MM.1S (cell line): ENCODE measurements at regions not wholly inside any gene's neighbourhood (a gene's known extent, or its start where the extent isn't known, plus 50 kb on each side); places are given as distances from the start of the nearest gene placed in this dataset.

Source experiments
- DNase-seq: peaks from one replicate; pipeline ENCODE4 v3.0.0-alpha.2; 2015
- H2AFZ ChIP-seq: fragments of 300-600 bp; sonication (generic); 2 replicates; pipeline ENCODE4 v1.6.0; 2016; ENCODE audit warnings: antibody characterized with exemption, low read length
- H3F3A ChIP-seq: fragments of 300-600 bp; sonication (generic); 2 replicates; pipeline ENCODE4 v1.6.1; 2016; ENCODE audit warnings: mild to moderate bottlenecking, antibody characterized with exemption, low read length, moderate library complexity, mixed read lengths; ENCODE audit not compliant: insufficient read depth
- H3K27ac ChIP-seq: fragments of 300-600 bp; sonication (generic); 2 replicates; pipeline ENCODE4 v1.5.1; 2016; ENCODE audit warnings: mild to moderate bottlenecking, low read length
- H3K27me3 ChIP-seq: fragments of 300-600 bp; sonication (generic); replicated peaks from 2 replicates; pipeline ENCODE4 v1.6.0; 2016; ENCODE audit warnings: low read length; ENCODE audit not compliant: insufficient read depth
- H3K36me3 ChIP-seq: fragments of 300-600 bp; sonication (generic); replicated peaks from 2 replicates; pipeline ENCODE4 v1.6.1; 2016; ENCODE audit warnings: mild to moderate bottlenecking, low read length, mixed read lengths; ENCODE audit not compliant: insufficient read depth
- H3K4me1 ChIP-seq: fragments of 300-600 bp; sonication (generic); 2 replicates; pipeline ENCODE4 v1.6.1; 2016; ENCODE audit warnings: low read length, mixed read lengths
- H3K4me2 ChIP-seq: fragments of 300-600 bp; sonication (generic); 2 replicates; pipeline ENCODE4 v1.6.0; 2016; ENCODE audit warnings: low read depth, low read length
- H3K4me3 ChIP-seq: fragments of 300-600 bp; sonication (generic); 2 replicates; pipeline ENCODE4 v1.5.1; 2016; ENCODE audit warnings: low read length, mixed read lengths
- H3K79me2 ChIP-seq: fragments of 300-600 bp; sonication (generic); 2 replicates; pipeline ENCODE4 v1.6.1; 2016; ENCODE audit warnings: mixed run types, low read length, mixed read lengths
- H3K9ac ChIP-seq: fragments of 300-600 bp; sonication (generic); 2 replicates; pipeline ENCODE4 v1.6.1; 2016; ENCODE audit warnings: low read length, mixed read lengths
- H3K9me2 ChIP-seq: fragments of 300-600 bp; sonication (generic); replicated peaks from 2 replicates; pipeline ENCODE4 v1.6.1; 2016; ENCODE audit warnings: mild to moderate bottlenecking, low read length, mixed read lengths; ENCODE audit not compliant: insufficient read depth
- H3K9me3 ChIP-seq: fragments of 300-600 bp; sonication (generic); replicated peaks from 2 replicates; pipeline ENCODE4 v1.6.1; 2016; ENCODE audit warnings: mild to moderate bottlenecking, low read length, mixed read lengths; ENCODE audit not compliant: insufficient read depth
- H4K20me1 ChIP-seq: fragments of 300-600 bp; sonication (generic); 2 replicates; pipeline ENCODE4 v1.6.1; 2016; ENCODE audit warnings: mild to moderate bottlenecking, low read length, moderate library complexity, mixed read lengths; ENCODE audit not compliant: insufficient read depth
- EZH2 ChIP-seq: fragments of 300-600 bp; sonication (generic); optimal IDR thresholded peaks from 2 replicates; pipeline ENCODE3; 2017; ENCODE audit warnings: low read depth, mild to moderate bottlenecking, antibody characterized with exemption, low read length, mixed read lengths
- EZH2phosphoT487 ChIP-seq: fragments of 300-600 bp; sonication (generic); IDR thresholded peaks from 2 replicates; pipeline ENCODE4 v1.6.1; 2018; ENCODE audit warnings: antibody characterized with exemption, low read length
- TF ChIP-seq, protein P1 (sequence below): fragments of 300-600 bp; sonication (generic); IDR thresholded peaks from 2 replicates; pipeline ENCODE4 v1.5.1; 2016; ENCODE audit warnings: antibody characterized with exemption, low read length, mixed read lengths

DNA sequence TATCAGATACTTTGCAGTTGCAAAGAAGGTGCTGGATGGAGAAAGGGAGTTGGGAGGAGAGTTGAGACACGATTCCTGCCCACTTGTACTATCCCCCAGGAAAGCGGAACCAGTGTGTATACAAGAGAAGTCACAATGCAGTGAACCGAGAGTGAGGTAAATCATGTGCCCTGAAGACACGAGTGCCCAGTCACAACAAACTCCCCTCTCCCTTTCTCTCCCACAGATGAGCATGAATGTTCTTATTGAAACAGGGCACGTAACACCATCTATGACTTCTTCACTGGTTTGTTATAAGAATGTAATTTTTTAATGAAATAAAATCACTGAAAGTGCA, 155.7 kb downstream of the IRS1 start:
- H3K4me3 ChIP-seq: no peak overlapping the region
- no peak for DNase-seq
- no peaks in the 10 kb centered on the region for H4K20me1 ChIP-seq
- TF ChIP-seq EZH2: no peak
- TF ChIP-seq, protein P1, sequence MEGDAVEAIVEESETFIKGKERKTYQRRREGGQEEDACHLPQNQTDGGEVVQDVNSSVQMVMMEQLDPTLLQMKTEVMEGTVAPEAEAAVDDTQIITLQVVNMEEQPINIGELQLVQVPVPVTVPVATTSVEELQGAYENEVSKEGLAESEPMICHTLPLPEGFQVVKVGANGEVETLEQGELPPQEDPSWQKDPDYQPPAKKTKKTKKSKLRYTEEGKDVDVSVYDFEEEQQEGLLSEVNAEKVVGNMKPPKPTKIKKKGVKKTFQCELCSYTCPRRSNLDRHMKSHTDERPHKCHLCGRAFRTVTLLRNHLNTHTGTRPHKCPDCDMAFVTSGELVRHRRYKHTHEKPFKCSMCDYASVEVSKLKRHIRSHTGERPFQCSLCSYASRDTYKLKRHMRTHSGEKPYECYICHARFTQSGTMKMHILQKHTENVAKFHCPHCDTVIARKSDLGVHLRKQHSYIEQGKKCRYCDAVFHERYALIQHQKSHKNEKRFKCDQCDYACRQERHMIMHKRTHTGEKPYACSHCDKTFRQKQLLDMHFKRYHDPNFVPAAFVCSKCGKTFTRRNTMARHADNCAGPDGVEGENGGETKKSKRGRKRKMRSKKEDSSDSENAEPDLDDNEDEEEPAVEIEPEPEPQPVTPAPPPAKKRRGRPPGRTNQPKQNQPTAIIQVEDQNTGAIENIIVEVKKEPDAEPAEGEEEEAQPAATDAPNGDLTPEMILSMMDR: no peak
- no peak for TF ChIP-seq EZH2phosphoT487
- H2AFZ ChIP-seq: no peak overlapping the region
- no peaks in the 10 kb centered on the region for H3F3A ChIP-seq
- H3K9me2 ChIP-seq: no peaks in the 10 kb centered on the region
- H3K4me1 ChIP-seq: no peaks in the 10 kb centered on the region
- H3K79me2 ChIP-seq: no peaks in the 10 kb centered on the region
- no peaks in the 10 kb centered on the region for H3K9me3 ChIP-seq
- no peak overlapping the region for H3K4me2 ChIP-seq
- no peaks in the 10 kb centered on the region for H3K36me3 ChIP-seq
- no peak overlapping the region for H3K27ac ChIP-seq
- no peaks in the 10 kb centered on the region for H3K27me3 ChIP-seq
- H3K9ac ChIP-seq: no peak overlapping the region

DNA sequence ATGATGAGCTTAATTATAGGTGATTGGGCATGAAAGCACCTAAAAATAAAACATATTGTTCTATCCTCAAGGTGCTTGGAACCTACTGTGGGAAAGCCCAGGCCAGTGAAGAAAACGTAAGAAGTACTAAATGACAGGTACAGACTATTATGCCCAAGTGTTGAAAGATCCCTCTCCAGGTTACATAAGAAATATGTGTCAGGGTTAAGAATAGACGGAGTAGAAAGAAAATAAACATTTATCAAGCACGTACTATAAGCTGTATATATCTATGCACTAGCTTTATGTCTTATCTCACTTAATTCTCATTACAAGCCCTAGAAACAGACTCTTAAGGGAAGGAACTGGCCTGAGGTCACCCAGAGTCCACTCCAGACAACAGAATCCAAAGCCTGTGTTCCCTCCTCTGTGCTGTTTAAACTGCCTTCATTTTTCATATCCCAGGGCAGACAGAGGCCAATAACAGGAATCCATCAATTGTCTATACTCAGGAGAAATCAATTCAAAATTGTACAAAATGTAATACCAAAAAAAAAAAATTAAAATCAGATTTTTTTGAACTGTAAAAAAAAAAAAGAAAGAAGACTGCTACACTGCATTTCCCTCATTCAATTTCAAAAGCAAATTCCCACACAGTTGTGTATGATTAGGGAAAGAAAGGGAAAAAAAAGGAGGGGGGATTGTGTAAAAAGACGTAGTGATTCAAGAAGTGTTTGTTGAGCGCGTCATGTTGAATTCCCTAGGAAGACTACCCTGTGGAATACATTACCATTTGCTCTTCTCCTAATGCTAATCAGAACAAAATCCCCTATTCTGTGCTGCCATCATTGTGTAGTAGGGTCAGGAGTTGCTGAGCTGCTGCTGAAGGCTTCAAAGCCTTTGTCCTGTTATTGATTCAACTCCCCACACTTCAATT, 156.3 kb downstream of the IRS1 start:
- no peak for DNase-seq
- Histone ChIP-seq H3K27me3 (no peaks in the 10 kb centered on the region), H3K9me2 (no peaks in the 10 kb centered on the region), H3K4me2 (no peak overlapping the region), H3K9me3 (no peaks in the 10 kb centered on the region), H4K20me1 (no peaks in the 10 kb centered on the region), H3F3A (no peaks in the 10 kb centered on the region), H3K36me3 (no peaks in the 10 kb centered on the region), H3K27ac (no peak overlapping the region), H3K4me3 (no peak overlapping the region), H2AFZ (no peak overlapping the region), H3K4me1 (no peaks in the 10 kb centered on the region), H3K79me2 (no peaks in the 10 kb centered on the region), H3K9ac (no peak overlapping the region)
- no peak for TF ChIP-seq EZH2phosphoT487
- TF ChIP-seq, protein P1: no peak
- no peak for TF ChIP-seq EZH2

DNA sequence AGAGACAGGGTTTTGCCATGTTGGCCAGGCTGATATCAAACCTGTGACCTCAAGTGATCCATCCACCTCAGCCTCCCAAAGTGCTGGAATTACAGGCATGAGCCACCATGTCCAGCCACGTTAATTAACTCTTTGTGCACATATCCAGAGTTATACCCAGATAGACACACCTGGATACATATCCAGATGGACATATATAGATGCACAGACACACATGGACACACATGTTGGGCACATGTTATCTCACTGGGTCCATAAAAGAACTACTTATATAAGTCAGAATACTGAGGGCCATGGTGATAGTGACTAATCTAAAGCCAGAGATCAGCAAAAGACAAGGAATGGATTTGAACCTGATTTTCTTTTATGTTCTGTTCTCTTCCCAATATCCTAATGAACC, 158.6 kb downstream of the IRS1 start:
- H3K27me3 ChIP-seq: no peaks in the 10 kb centered on the region
- no peak overlapping the region for H2AFZ ChIP-seq
- no peaks in the 10 kb centered on the region for H3K4me1 ChIP-seq
- no peaks in the 10 kb centered on the region for H3K36me3 ChIP-seq
- H3K79me2 ChIP-seq: no peaks in the 10 kb centered on the region
- no peak overlapping the region for H3K9ac ChIP-seq
- H3K9me3 ChIP-seq: no peaks in the 10 kb centered on the region
- H4K20me1 ChIP-seq: no peaks in the 10 kb centered on the region
- no peak overlapping the region for H3K4me2 ChIP-seq
- no peak overlapping the region for H3K4me3 ChIP-seq
- no peak for DNase-seq
- H3K9me2 ChIP-seq: no peaks in the 10 kb centered on the region
- H3F3A ChIP-seq: no peaks in the 10 kb centered on the region
- no peak overlapping the region for H3K27ac ChIP-seq
- TF ChIP-seq EZH2 (no peak), EZH2phosphoT487 (no peak)
- TF ChIP-seq, protein P1: no peak
